Tibial artery (tissue), 4 donors: ENCODE measurements at regions not wholly inside any gene's neighbourhood (a gene's known extent, or its start where the extent isn't known, plus 50 kb on each side); places are given as distances from the start of the nearest gene placed in this dataset.

Source experiments
- DNase-seq, 2 donors: peaks; one replicate each; pipeline ENCODE4 v3.0.0-alpha.2; 2019
- H3K27ac ChIP-seq, 2 donors: fragments of 200-600 bp; sonication (generic) in 1 of 2; 1 replicate in 1 of 2; 2 replicates in 1 of 2; pipeline ENCODE4 v1.5.1; 2018 to 2019; ENCODE audit warnings: mild to moderate bottlenecking in 1 of 2
- H3K27me3 ChIP-seq, 2 donors: fragments of 200-600 bp; sonication (generic) in 1 of 2; one replicate each; pipeline versions ENCODE4 v1.5.1 to v1.6.0; 2016 to 2019
- H3K36me3 ChIP-seq, 3 donors: fragments of 200-600 bp; sonication (generic) in 2 of 3; one replicate each; pipeline ENCODE4 v1.5.1; 2016 to 2019; ENCODE audit warnings: mild to moderate bottlenecking in 2 of 3
- H3K4me1 ChIP-seq, 4 donors: fragments of 200-600 bp; sonication (generic) in 2 of 4; 1 replicate in 3 of 4; 2 replicates in 1 of 4; pipeline ENCODE4 v1.5.1; 2016 to 2019
- H3K4me3 ChIP-seq, 2 donors: fragments of 200-600 bp; sonication (generic) in 1 of 2; 1 replicate in 1 of 2; 2 replicates in 1 of 2; pipeline ENCODE4 v1.5.1; 2018 to 2019; ENCODE audit warnings: mild to moderate bottlenecking in 2 of 2
- H3K9me3 ChIP-seq, 3 donors: fragments of 200-600 bp; sonication (generic) in 1 of 3; one replicate each; pipeline ENCODE4 v1.5.1; 2016 to 2019
- intact Hi-C: fragments of 100-400 bp; cut with DNase I; formaldehyde crosslinking; loops from one replicate; pipeline ENCODE4 v1.15.0; 2023; ENCODE audit warnings: low total_unique reads
- TF ChIP-seq, protein P1 (sequence below), 2 experiments: fragments of 200-600 bp in 1 of 2; fragments of 450-650 bp in 1 of 2; IDR thresholded peaks; one replicate each; pipeline ENCODE4 v1.5.1; 2017 to 2019; ENCODE audit warnings: antibody characterized with exemption in 2 of 2, mild to moderate bottlenecking in 1 of 2, moderate library complexity in 1 of 2

- Histone ChIP-seq H3K27me3 (peaks cover 0 to 18% of the 10 kb centered on the region in 2 donors), H3K9me3 (no peaks in the 10 kb centered on the region), H3K36me3 (no peaks in the 10 kb centered on the region), H3K4me1 (no peaks in the 10 kb centered on the region), H3K27ac (no peak overlapping the region), H3K4me3 (no peak overlapping the region)
- intact Hi-C loops = no loop called here
- DNase-seq = no peak
- TF ChIP-seq, protein P1, sequence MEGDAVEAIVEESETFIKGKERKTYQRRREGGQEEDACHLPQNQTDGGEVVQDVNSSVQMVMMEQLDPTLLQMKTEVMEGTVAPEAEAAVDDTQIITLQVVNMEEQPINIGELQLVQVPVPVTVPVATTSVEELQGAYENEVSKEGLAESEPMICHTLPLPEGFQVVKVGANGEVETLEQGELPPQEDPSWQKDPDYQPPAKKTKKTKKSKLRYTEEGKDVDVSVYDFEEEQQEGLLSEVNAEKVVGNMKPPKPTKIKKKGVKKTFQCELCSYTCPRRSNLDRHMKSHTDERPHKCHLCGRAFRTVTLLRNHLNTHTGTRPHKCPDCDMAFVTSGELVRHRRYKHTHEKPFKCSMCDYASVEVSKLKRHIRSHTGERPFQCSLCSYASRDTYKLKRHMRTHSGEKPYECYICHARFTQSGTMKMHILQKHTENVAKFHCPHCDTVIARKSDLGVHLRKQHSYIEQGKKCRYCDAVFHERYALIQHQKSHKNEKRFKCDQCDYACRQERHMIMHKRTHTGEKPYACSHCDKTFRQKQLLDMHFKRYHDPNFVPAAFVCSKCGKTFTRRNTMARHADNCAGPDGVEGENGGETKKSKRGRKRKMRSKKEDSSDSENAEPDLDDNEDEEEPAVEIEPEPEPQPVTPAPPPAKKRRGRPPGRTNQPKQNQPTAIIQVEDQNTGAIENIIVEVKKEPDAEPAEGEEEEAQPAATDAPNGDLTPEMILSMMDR (IDR thresholded peaks at IDR 0.05) = no peak
Measured at GRCh38 chr12:115859231-115859630, 418.3 kb downstream of the MED13L start.

DNA sequence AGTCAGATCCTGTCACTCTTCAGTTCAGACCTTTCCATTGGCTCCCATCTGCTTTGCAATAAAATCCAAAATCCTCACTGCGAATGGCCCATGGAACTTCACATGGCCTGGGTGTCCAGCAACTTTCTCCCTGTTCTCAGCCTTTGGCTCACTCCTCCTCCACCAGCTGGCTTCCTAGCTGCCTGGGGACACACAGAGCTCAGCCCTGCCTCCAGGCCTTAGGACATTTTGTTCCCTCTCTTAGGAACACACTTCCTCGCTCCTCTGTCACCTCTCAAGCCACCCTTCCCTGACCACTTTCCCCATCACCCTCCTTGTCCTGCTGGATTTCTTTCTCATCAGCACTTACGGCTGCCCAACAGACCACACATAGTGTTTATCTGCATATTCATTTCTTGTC, 419.6 kb downstream of the MED13L start:
- Histone ChIP-seq H3K4me3 (no peak overlapping the region), H3K27me3 (peaks cover 0 to 18% of the 10 kb centered on the region in 2 donors), H3K4me1 (no peaks in the 10 kb centered on the region), H3K27ac (no peak overlapping the region), H3K36me3 (no peaks in the 10 kb centered on the region), H3K9me3 (no peaks in the 10 kb centered on the region)
- no peak for DNase-seq
- intact Hi-C loops = no loop called here
- TF ChIP-seq, protein P1 (IDR thresholded peaks at IDR 0.05) = no peak

GRCh38 chr12:115857160-115857920, 420.2 kb downstream of the MED13L start:
- Histone ChIP-seq H3K9me3 (no peaks in the 10 kb centered on the region), H3K36me3 (no peaks in the 10 kb centered on the region), H3K4me1 (no peaks in the 10 kb centered on the region), H3K4me3 (no peak overlapping the region), H3K27ac (no peak overlapping the region), H3K27me3 (peaks cover 0 to 18% of the 10 kb centered on the region in 2 donors)
- TF ChIP-seq, protein P1 (IDR thresholded peaks at IDR 0.05) = no peak
- intact Hi-C loops = no loop called here
- DNase-seq = no peak

- Histone ChIP-seq H3K4me1 (no peaks in the 10 kb centered on the region), H3K27ac (no peak overlapping the region), H3K36me3 (no peaks in the 10 kb centered on the region), H3K4me3 (no peak overlapping the region), H3K9me3 (peaks cover 0 to 4% (median 0%) of the 10 kb centered on the region in 3 donors), H3K27me3 (peaks cover 0 to 3% of the 10 kb centered on the region in 2 donors)
- no peak for DNase-seq
- intact Hi-C loops = no loop called here
- TF ChIP-seq, protein P1 (IDR thresholded peaks at IDR 0.05) = no peak
Measured at GRCh38 chr12:115852054-115852453, 425.4 kb downstream of the MED13L start.

DNA sequence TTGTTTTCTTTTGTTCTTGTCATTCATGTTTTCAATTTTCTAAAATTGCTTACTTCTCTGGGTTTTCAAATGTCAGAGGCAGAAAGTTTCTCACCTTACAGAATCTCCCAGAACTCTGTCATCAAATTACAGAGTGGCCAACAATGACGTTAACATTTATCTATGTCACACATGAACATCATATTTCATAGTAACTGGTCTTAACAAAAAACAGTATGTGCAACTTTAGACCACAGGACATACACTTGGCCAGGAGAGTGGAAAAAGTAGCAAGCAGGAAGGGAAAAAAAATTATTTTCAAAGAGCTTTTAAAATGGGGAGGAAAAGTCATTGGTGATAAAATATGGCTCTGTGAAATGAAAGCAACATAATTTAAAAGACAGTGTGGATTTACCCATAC, 426.5 kb downstream of the MED13L start:
- intact Hi-C loops = no loop called here
- no peak overlapping the region for H3K4me3 ChIP-seq

More for the DNA sequence above, 426.5 kb downstream of the MED13L start:
- DNase-seq = no peak
- H3K9me3 ChIP-seq = peaks cover 0 to 4% (median 0%) of the 10 kb centered on the region in 3 donors
- no peaks in the 10 kb centered on the region for H3K36me3 ChIP-seq
- H3K27ac ChIP-seq = no peak overlapping the region
- peaks cover 0 to 3% of the 10 kb centered on the region in 2 donors for H3K27me3 ChIP-seq
- TF ChIP-seq, protein P1 (IDR thresholded peaks at IDR 0.05) = no peak
- H3K4me1 ChIP-seq = no peaks in the 10 kb centered on the region
